ENCODE measurements at regions not wholly inside any gene's neighbourhood (a gene's known extent, or its start where the extent isn't known, plus 50 kb on each side); places are given as distances from the start of the nearest gene placed in this dataset.

DNA sequence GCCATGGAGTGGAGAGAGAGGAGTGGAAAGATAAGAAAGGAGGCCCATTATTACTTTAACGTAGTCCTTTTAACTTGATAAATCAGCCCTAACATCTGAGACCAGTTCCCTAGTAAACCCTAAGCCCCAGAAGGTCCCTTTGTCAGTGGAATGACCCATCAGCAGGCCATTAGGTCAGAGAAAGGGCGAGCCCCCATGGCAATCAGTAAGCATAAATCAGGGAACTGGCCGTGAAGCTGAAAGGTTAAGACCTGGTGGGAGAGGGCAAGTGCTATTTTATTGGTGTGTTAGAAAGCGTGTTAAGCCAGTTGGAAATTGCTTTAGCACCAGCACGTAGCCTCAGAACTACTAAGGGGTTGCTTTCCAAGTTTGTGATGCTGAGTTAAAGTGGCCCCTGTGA lies 708.0 kb downstream of the BCL11B start:
- intact Hi-C loops (cut with DNase I), result no loop called here
- no peak for FAIRE-seq
- TF ChIP-seq, protein P1, sequence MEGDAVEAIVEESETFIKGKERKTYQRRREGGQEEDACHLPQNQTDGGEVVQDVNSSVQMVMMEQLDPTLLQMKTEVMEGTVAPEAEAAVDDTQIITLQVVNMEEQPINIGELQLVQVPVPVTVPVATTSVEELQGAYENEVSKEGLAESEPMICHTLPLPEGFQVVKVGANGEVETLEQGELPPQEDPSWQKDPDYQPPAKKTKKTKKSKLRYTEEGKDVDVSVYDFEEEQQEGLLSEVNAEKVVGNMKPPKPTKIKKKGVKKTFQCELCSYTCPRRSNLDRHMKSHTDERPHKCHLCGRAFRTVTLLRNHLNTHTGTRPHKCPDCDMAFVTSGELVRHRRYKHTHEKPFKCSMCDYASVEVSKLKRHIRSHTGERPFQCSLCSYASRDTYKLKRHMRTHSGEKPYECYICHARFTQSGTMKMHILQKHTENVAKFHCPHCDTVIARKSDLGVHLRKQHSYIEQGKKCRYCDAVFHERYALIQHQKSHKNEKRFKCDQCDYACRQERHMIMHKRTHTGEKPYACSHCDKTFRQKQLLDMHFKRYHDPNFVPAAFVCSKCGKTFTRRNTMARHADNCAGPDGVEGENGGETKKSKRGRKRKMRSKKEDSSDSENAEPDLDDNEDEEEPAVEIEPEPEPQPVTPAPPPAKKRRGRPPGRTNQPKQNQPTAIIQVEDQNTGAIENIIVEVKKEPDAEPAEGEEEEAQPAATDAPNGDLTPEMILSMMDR (IDR thresholded peaks at IDR 0.05; ENCODE audit: borderline replicate concordance, extremely low read depth, insufficient read depth), result no peak
- Histone ChIP-seq H3K9me3 (ENCODE audit: control insufficient read depth in 2 of 3, insufficient read depth in 1 of 3, low read length in 3 of 3) (no peaks in the 10 kb centered on the region), H3K9ac (ENCODE audit: low read length in 3 of 3) (no peak overlapping the region), H3K27ac (ENCODE audit: low read depth in 2 of 2, low read length in 2 of 2) (no peak overlapping the region), H3K4me1 (ENCODE audit: control insufficient read depth in 2 of 3, insufficient read depth in 2 of 3, low read depth in 1 of 3, low read length in 3 of 3) (no peaks in the 10 kb centered on the region), H3K27me3 (ENCODE audit: control insufficient read depth, insufficient read depth, low read length) (no peaks in the 10 kb centered on the region), H3K4me3 (ENCODE audit: low read length in 3 of 3) (no peak overlapping the region), H3K36me3 (ENCODE audit: control insufficient read depth in 2 of 3, insufficient read depth in 3 of 3, low read length in 3 of 3) (no peaks in the 10 kb centered on the region)
- DNase-seq, result no peak

DNA sequence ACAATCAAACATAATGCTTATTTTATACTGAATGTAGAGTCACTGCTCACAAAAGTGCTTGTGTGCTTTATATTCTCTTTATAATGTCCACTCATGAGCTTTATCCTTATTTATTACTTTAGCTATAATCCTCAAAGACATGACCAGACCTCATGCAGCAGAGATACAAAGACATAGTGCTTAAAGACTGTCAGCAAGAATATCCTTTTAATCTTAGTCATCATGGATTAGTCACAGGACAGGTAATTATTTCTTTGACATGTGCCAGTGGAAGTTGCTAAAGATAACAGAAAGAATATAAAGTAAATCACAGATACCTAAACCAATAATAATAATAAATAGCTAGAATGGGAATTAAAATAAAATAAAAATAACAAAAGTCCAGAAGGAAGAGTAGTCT lies 707.5 kb downstream of the BCL11B start:
- Histone ChIP-seq H3K27me3 (ENCODE audit: control insufficient read depth, insufficient read depth, low read length) (no peaks in the 10 kb centered on the region), H3K4me3 (ENCODE audit: low read length in 3 of 3) (no peak overlapping the region), H3K9ac (ENCODE audit: low read length in 3 of 3) (no peak overlapping the region), H3K9me3 (ENCODE audit: control insufficient read depth in 2 of 3, insufficient read depth in 1 of 3, low read length in 3 of 3) (no peaks in the 10 kb centered on the region), H3K27ac (ENCODE audit: low read depth in 2 of 2, low read length in 2 of 2) (no peak overlapping the region), H3K4me1 (ENCODE audit: control insufficient read depth in 2 of 3, insufficient read depth in 2 of 3, low read depth in 1 of 3, low read length in 3 of 3) (no peaks in the 10 kb centered on the region), H3K36me3 (ENCODE audit: control insufficient read depth in 2 of 3, insufficient read depth in 3 of 3, low read length in 3 of 3) (no peaks in the 10 kb centered on the region)
- no peak for FAIRE-seq
- DNase-seq, result no peak
- TF ChIP-seq, protein P1 (IDR thresholded peaks at IDR 0.05; ENCODE audit: borderline replicate concordance, extremely low read depth, insufficient read depth), result no peak
- intact Hi-C loops (cut with DNase I), result no loop called here

DNA sequence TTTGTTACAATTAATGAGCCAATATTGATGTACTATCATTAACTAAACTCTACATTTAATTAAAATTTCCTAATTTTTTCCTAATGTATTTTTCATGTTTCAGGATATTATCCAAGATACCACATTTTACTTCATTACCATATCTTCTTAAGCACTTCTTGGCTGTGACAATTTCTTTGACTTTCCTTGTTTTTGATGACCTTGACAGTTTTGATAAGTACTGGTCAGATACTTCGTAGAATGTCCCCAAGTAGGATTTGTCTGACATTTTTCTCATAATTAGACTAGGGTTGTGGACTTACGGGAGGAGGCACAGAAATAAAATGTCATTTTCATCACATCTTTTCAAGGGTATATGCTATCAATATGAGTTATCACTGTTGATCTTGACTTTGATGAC lies 700.9 kb downstream of the BCL11B start:
- TF ChIP-seq, protein P1 (IDR thresholded peaks at IDR 0.05; ENCODE audit: borderline replicate concordance, extremely low read depth, insufficient read depth), result no peak
- intact Hi-C loops (cut with DNase I), result no loop called here
- DNase-seq, result no peak
- Histone ChIP-seq H3K27ac (ENCODE audit: low read depth in 2 of 2, low read length in 2 of 2) (no peak overlapping the region), H3K9ac (ENCODE audit: low read length in 3 of 3) (no peak overlapping the region), H3K36me3 (ENCODE audit: control insufficient read depth in 2 of 3, insufficient read depth in 3 of 3, low read length in 3 of 3) (no peaks in the 10 kb centered on the region), H3K4me3 (ENCODE audit: low read length in 3 of 3) (no peak overlapping the region), H3K4me1 (ENCODE audit: control insufficient read depth in 2 of 3, insufficient read depth in 2 of 3, low read depth in 1 of 3, low read length in 3 of 3) (no peaks in the 10 kb centered on the region), H3K27me3 (ENCODE audit: control insufficient read depth, insufficient read depth, low read length) (no peaks in the 10 kb centered on the region), H3K9me3 (ENCODE audit: control insufficient read depth in 2 of 3, insufficient read depth in 1 of 3, low read length in 3 of 3) (no peaks in the 10 kb centered on the region)
- FAIRE-seq, result no peak

DNA sequence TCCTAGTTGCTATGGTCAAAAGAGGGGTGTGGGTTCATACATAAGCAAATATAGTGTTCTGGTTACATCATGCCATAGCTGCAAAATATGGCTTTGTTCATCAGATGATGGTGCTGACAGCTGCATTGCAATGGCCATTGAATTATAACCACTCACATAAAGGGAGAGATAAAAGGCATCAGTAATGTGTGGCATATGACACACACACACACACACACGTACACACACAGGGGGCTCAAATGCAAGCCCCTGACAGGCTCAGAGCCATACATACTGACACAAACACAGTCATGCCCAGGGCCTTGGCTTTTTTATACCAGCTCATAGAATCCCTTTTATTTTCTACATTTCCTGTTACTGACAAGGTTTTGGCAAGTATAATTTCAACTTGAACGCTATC lies 698.9 kb downstream of the BCL11B start:
- intact Hi-C loops (cut with DNase I), result no loop called here
- no peak overlapping the region for H3K9ac ChIP-seq (ENCODE audit: low read length in 3 of 3)
- no peaks in the 10 kb centered on the region for H3K9me3 ChIP-seq (ENCODE audit: control insufficient read depth in 2 of 3, insufficient read depth in 1 of 3, low read length in 3 of 3)
- TF ChIP-seq, protein P1 (IDR thresholded peaks at IDR 0.05; ENCODE audit: borderline replicate concordance, extremely low read depth, insufficient read depth), result no peak
- DNase-seq (no peak), FAIRE-seq (no peak)
- H3K27ac ChIP-seq (ENCODE audit: low read depth in 2 of 2, low read length in 2 of 2), result no peak overlapping the region
- no peak overlapping the region for H3K4me3 ChIP-seq (ENCODE audit: low read length in 3 of 3)
- no peaks in the 10 kb centered on the region for H3K36me3 ChIP-seq (ENCODE audit: control insufficient read depth in 2 of 3, insufficient read depth in 3 of 3, low read length in 3 of 3)
- no peaks in the 10 kb centered on the region for H3K4me1 ChIP-seq (ENCODE audit: control insufficient read depth in 2 of 3, insufficient read depth in 2 of 3, low read depth in 1 of 3, low read length in 3 of 3)
- H3K27me3 ChIP-seq (ENCODE audit: control insufficient read depth, insufficient read depth, low read length), result no peaks in the 10 kb centered on the region

All from kidney (tissue), 13 donors.